Prostate gland (tissue), 2 donors: ENCODE measurements at regions not wholly inside any gene's neighbourhood (a gene's known extent, or its start where the extent isn't known, plus 50 kb on each side); places are given as distances from the start of the nearest gene placed in this dataset.

ENCODE experiments used
- CTCF ChIP-seq, 4 experiments: fragments of 200-600 bp in 2 of 4; fragments of 450-650 bp in 2 of 4; sonication (generic) in 2 of 4; IDR thresholded peaks; 1 replicate in 3 of 4; 2 replicates in 1 of 4; pipeline ENCODE4 v1.5.1; 2016 to 2019; ENCODE audit warnings: antibody characterized with exemption in 4 of 4, mild to moderate bottlenecking in 2 of 4, moderate library complexity in 2 of 4
- POLR2AphosphoS5 ChIP-seq: sonication (generic); formaldehyde crosslinking; IDR thresholded peaks from one replicate; pipeline ENCODE4 v1.6.1; 2017; ENCODE audit warnings: antibody characterized with exemption

GRCh38 chr3:170692720-170693119 lies 106.8 kb upstream of the SLC7A14 start:
- TF ChIP-seq CTCF (IDR thresholded peaks at IDR 0.05) (no peak), POLR2AphosphoS5 (no peak)
